ENCODE measurements at regions not wholly inside any gene's neighbourhood (a gene's known extent, or its start where the extent isn't known, plus 50 kb on each side); places are given as distances from the start of the nearest gene placed in this dataset.
"Not testable (repeated sequence)": the region's sequence is repeated elsewhere in the genome, so short reads cannot be mapped to it uniquely, and the experiment has no call there.

GRCh38 chr5:71771191-71771590, 52.1 kb downstream of the CARTPT start:
- intact Hi-C loops (cut with DNase I): no loop called here

DNA sequence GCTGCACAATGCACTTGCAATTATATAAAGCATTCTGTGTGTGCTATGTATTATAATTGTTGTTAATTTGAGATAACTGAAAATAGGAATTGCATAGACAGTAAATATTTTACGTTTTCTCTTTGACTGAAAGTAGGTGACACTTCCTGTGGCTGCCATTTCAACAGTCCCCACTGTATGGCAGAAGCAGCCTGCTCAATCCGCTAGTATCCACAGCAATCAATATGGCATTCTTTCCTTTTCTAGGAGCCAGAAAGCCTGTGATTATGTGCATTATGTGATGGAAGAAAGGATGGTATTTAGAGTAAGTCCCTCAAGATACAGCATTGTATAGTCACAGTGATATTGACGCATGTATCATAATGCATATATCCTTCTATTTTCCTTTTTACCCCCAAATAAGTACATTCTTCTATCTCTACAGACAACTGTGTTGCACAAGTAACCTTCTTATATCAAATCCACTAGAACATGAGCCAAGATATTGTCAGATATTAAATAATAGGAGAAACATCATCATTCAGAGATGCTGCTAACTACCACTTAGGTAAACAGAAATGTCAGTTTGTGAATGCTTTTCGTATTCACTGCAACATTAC, 59.7 kb downstream of the CARTPT start:
- peak in 7 of 10 donors; percentile 30 to 94 (median 60) for DNase-seq
- intact Hi-C loops (cut with DNase I): no loop called here

More at GRCh38 chr5:71771191-71771590, 52.1 kb downstream of the CARTPT start:
- no peak for DNase-seq

GRCh38 chr5:71780597-71780996, 61.5 kb downstream of the CARTPT start:
- intact Hi-C loops (cut with DNase I): loop anchor here (10.0 kb wide), 1 partner anchor 234 kb away; no protein-coding TSS in a partner anchor
- DNase-seq: no peak

DNA sequence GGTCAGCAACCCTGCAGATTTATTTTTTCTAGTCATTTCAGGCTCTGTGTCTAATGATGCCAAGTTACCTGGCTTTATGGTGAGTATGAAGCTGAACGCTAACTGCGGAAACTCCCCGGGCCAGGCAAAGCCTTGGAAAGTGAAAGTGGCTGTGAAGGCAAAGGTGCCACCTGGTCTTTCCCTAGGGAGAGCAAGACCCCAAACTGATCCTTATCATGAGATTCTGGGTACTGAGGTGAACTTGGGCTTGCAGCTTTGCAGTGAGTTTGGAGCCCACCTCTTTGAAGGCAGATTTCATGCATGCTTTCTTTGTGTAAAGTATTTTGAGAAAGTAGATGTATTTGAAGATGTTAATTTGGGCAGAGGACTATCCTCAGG, 63.3 kb downstream of the CARTPT start:
- no peak for DNase-seq
- intact Hi-C loops (cut with DNase I): loop anchor here (2.0 to 10.0 kb wide), 2 partner anchors 232 to 324 kb away; partner anchors contain the start of gene MAP1B

DNA sequence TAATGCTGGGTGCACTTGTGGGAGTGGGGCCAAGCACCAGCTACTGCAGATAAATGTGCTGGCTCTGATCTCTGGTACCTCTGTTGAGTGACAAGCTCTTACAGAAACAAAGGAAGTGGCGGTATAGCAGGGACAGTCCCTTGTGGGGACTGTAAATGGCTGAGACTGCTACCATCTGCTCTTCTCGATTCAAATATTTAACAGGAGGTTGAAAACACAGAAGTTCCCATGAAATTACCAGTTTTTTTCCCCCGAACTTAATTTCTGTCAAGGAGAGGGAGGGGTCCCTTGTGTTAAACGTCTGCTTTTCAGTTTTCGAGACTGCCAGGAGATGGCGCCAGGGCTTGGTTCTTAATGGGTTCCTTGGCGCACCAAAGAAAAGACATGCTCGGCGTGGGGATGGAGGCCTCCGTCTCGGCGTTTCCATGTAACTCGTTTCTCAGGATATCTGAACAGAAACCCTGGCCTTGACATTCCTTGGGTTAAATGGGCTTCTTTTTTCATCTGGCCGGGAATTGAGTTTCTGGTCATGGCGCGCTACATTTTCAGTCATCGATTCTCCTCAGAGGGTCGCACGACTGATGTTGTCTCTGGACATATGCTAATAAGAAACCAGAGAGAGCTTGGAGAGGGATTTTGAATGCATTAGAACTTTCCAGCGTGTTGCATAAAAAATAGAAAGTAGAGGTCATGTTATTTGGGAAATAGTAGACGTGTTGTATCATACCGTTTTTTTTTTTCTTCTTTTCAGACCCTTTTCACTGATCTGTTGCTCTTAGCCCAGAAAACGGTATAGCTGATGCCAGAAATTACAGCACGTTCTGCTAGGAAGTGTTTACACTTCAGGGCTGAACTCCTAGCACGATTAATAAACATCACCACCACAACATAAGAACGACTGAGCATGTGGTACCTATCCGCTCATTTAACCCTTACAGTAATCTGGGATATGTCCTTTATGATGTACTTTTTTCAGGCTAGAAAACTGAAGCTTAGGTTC, 64.0 kb downstream of the CARTPT start:
- DNase-seq: peak; percentile 74 to 97 (median 88)
- intact Hi-C loops (cut with DNase I): loop anchor here (1.0 to 10.0 kb wide), 3 partner anchors 232 to 525 kb away; partner anchors contain the start of gene MAP1B

- DNase-seq: no peak
- intact Hi-C loops (cut with DNase I): loop anchor here (1.0 to 10.0 kb wide), 3 partner anchors 231 to 524 kb away; partner anchors contain the start of gene MAP1B
Measured at GRCh38 chr5:71783891-71784290, 64.8 kb downstream of the CARTPT start.

DNA sequence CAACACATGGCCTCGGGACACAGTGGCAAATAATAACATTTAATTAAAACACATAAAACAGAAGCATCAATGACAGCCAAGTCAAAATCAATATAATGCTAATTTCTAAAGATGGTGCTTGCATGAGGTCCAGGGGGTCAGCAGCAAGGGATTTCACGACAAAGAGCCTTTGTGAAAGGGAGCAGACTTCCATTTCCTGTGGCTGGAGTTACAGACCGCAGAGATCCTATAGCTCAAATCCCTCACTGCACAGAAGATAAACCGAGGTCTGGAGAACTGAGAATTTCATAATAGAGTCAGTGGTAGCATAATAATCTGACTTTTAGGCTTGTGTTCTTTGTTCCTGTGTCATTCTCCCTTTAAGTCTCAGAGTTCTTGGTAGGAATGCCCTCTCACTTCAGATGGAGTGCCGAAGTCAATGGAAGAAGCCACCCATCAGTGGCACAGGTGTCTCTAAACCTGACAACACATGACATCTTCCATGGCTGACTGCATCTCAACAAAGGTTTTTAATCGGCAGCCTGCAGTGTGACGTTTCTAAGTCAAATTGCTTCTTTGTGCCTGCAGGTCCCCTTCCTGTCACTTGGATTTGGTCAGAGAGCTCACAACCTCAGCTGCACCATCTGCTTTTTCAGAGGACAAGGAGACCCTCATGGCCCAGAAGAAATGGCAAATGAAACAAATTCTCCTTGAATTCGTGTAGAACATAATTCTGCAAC, 67.4 kb downstream of the CARTPT start:
- intact Hi-C loops (cut with DNase I): loop anchor here (10.0 kb wide), 1 partner anchor 228 kb away; no protein-coding TSS in a partner anchor
- no peak for DNase-seq

GRCh38 chr5:71788794-71789193, 69.7 kb downstream of the CARTPT start:
- intact Hi-C loops (cut with DNase I): loop anchor here (10.0 kb wide), 1 partner anchor 226 kb away; no protein-coding TSS in a partner anchor
- no peak for DNase-seq

DNA sequence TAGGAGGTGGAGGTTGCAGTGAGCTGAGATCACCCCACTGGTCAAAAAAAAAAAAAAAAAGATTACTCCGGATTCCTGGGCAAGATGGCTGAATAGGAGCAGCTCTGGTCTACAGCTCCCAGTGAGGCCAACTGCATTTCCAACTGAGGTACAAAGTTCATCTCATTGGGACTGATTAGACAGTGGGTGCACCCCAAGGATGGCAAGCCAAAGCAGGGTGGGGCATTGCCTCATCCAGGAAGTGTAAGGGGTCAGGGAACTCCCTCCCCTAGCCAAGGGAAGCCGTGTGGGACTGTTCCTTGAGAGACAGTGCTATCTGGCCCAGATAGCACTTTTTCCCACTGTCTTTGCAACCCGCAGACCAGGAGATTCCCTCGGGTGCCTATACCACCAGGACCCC, 70.7 kb downstream of the CARTPT start:
- intact Hi-C loops (cut with DNase I): loop anchor here (10.0 kb wide), 1 partner anchor 225 kb away; no protein-coding TSS in a partner anchor
- no peak for DNase-seq

DNA sequence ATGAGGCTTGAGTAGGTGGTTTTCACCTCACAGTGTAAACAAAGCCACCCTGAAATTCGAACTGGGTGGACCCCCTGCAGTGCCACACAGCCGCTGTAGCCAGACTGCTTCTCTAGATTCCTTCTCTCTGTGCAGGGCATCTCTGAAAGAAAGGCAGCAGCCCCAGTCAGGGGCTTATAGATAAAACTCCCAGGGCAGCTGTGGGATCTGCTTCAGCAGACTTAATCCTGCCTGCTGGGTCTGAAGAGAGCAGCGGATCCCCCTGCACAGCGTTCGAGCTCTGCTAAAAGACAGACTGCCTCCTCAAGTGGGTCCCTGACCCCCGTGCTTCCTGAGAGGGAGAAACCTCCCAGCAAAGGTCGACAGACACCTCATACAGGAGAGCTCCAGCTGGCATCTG, 71.4 kb downstream of the CARTPT start:
- no peak for DNase-seq
- intact Hi-C loops (cut with DNase I): no loop called here

- DNase-seq; intact Hi-C loops (cut with DNase I): not testable (repeated sequence)
Measured at GRCh38 chr5:71792041-71792440, 73.0 kb downstream of the CARTPT start.

GRCh38 chr5:71794061-71794695, 75.1 kb downstream of the CARTPT start:
- DNase-seq: no peak

DNA sequence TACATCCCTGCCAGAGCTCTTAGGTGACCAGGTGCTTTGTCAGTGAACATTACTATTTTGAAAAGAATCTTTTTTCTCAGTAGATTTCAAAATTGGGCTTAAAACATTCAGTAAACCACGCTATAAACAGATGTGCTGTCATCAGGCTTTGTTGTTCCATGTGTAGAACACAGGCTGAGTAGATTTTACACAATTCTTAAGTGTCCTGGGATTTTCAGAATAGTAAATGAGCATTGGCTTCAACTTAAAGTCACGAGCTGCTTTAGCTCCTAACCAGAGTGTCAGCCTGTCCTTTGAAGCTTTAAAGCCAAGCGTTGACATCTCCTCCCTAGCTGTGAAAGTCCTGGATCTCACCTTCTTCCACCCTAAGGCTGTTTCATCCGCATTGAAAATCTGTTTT, 83.6 kb downstream of the CARTPT start:
- DNase-seq: no peak
- intact Hi-C loops (cut with DNase I): no loop called here

More at GRCh38 chr5:71794061-71794695, 75.1 kb downstream of the CARTPT start:
- intact Hi-C loops (cut with DNase I): no loop called here

- no peak for DNase-seq
- intact Hi-C loops (cut with DNase I): no loop called here
Measured at GRCh38 chr5:71806711-71807110, 87.6 kb downstream of the CARTPT start.

DNA sequence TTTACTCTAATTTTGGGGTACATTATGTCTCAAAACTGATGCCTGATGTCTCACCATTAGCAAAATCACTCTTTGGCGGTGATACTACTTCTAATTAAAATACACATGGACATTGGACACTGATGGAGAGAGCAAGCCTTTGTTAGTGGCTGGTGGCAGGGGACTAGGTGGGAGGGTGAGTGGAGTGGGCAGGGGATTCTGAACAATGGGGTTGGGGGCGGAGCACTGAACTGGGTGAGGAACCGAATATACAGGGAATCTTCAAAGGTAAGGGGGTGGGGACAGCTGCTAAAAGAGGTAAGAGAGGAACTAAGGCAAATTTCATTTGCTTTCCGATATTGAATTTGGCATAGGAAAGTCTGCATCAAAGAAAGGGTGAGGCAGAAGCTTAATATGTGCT, 88.8 kb downstream of the CARTPT start:
- intact Hi-C loops (cut with DNase I): no loop called here
- no peak for DNase-seq

DNA sequence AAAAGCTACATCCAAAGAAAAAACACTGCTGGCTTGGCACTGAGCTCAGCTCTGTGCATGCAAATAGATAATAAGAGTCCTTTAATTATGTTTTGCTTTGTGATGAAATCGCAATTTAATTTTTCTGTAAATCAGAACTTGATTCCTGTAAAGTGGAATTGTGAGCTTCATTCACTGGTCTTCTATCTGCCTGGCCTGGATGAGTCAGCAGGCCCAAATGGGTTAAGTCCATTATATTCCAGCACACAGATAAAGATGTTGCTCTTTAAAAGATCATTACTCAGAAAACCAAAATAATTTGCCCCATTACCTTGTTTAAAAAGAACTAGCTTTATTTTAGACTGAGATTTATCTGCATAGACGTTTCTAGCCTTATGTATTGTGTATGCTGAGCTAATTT, 90.4 kb downstream of the CARTPT start:
- intact Hi-C loops (cut with DNase I): no loop called here
- no peak for DNase-seq

DNA sequence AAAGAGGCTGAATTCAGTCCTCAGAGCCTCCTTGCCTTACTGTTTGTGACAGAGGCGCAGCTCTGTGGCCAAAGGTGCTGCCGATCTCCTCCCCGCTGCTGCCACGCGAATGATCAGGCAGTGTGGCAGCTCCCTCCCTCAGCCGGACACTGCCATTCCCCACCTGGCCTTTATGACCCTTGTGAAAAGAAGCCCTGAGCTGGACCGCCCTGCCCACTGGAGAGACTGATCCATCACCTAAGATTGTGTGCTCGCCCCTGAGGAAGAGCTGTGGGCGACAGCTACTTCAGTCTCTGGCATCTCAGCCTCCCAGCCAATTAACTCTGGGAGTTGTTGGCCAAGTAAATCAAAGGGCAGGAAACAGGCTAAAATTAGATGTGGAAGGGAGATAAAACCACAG, 90.9 kb downstream of the CARTPT start:
- intact Hi-C loops (cut with DNase I): no loop called here
- no peak for DNase-seq

- no peak for DNase-seq
- intact Hi-C loops (cut with DNase I): no loop called here
Measured at GRCh38 chr5:71810471-71811195, 91.6 kb downstream of the CARTPT start.

DNA sequence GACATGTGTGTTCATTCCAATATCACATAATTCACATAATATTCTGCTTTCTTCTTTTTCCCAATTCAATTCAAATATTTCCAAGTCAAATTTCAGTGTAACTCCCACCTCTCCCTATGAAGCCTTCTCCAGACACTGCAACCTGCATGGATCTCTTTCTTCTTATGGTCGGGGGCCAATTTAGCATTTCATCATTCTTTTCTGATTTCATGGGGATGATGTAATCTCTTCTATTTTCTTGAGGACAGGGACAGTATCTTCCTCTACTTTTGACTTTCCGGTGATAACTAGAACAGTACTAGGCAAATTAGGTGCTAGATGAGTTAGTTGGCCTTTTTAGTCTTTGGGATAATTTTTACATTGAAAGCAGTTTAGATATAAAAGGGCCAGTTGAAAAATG, 92.7 kb downstream of the CARTPT start:
- DNase-seq: no peak
- intact Hi-C loops (cut with DNase I): no loop called here

Measured in posterior cingulate gyrus (tissue), 11 donors.